ENCODE measurements at regions not wholly inside any gene's neighbourhood (a gene's known extent, or its start where the extent isn't known, plus 50 kb on each side); places are given as distances from the start of the nearest gene placed in this dataset.

DNA sequence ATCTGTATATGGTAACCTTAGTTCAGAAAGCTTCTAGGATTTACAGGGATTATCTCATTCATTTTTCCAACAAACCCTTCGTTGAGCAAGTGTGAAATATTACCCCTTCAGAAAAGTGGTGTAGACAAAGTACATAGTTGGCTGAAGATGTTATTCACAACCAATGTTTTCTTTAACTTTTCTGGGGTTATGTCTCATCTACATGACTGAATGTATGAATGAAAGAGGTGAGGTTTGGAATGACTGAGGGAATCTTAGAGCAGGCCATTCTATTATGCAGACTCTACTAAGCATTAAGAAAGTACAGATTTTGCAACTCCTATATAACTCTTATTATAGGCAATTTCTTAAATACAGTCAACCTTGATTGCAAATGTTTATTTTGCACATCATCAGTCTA, 167.2 kb downstream of the NDFIP2 start:
- H4K20me1 ChIP-seq (replicated peaks; ENCODE audit: insufficient read depth), result no peaks in the 10 kb centered on the region
- no peak overlapping the region for H3K27ac Mint-ChIP-seq
- no peaks in the 10 kb centered on the region for H3K4me1 ChIP-seq (ENCODE audit: insufficient read depth)
- no peak overlapping the region for H3K4me2 ChIP-seq
- H3K4me1 Mint-ChIP-seq, result peaks cover 4% of the 10 kb centered on the region; the same call in 1 of the 3 replicates
- H3K9me2 ChIP-seq (ENCODE audit: insufficient read depth), result no peaks in the 10 kb centered on the region
- no peaks in the 10 kb centered on the region for H3K36me3 Mint-ChIP-seq (ENCODE audit: low read depth)
- no peaks in the 10 kb centered on the region for H3K9me3 Mint-ChIP-seq
- H3K27me3 ChIP-seq (ENCODE audit: insufficient read depth), result no peaks in the 10 kb centered on the region
- H3K79me2 ChIP-seq (replicated peaks; ENCODE audit: insufficient read depth), result no peaks in the 10 kb centered on the region
- H3K4me3 Mint-ChIP-seq, result no peak overlapping the region
- TF ChIP-seq CREB1 (CRISPR knock-in tag; IDR thresholded peaks at IDR 0.05; ENCODE audit: low read depth) (no peak), NANOG (IDR thresholded peaks at IDR 0.05; ENCODE audit: borderline replicate concordance) (no peak), JUNB (IDR thresholded peaks at IDR 0.05; ENCODE audit: unreplicated experiment) (no peak)
- TF ChIP-seq, protein P1, sequence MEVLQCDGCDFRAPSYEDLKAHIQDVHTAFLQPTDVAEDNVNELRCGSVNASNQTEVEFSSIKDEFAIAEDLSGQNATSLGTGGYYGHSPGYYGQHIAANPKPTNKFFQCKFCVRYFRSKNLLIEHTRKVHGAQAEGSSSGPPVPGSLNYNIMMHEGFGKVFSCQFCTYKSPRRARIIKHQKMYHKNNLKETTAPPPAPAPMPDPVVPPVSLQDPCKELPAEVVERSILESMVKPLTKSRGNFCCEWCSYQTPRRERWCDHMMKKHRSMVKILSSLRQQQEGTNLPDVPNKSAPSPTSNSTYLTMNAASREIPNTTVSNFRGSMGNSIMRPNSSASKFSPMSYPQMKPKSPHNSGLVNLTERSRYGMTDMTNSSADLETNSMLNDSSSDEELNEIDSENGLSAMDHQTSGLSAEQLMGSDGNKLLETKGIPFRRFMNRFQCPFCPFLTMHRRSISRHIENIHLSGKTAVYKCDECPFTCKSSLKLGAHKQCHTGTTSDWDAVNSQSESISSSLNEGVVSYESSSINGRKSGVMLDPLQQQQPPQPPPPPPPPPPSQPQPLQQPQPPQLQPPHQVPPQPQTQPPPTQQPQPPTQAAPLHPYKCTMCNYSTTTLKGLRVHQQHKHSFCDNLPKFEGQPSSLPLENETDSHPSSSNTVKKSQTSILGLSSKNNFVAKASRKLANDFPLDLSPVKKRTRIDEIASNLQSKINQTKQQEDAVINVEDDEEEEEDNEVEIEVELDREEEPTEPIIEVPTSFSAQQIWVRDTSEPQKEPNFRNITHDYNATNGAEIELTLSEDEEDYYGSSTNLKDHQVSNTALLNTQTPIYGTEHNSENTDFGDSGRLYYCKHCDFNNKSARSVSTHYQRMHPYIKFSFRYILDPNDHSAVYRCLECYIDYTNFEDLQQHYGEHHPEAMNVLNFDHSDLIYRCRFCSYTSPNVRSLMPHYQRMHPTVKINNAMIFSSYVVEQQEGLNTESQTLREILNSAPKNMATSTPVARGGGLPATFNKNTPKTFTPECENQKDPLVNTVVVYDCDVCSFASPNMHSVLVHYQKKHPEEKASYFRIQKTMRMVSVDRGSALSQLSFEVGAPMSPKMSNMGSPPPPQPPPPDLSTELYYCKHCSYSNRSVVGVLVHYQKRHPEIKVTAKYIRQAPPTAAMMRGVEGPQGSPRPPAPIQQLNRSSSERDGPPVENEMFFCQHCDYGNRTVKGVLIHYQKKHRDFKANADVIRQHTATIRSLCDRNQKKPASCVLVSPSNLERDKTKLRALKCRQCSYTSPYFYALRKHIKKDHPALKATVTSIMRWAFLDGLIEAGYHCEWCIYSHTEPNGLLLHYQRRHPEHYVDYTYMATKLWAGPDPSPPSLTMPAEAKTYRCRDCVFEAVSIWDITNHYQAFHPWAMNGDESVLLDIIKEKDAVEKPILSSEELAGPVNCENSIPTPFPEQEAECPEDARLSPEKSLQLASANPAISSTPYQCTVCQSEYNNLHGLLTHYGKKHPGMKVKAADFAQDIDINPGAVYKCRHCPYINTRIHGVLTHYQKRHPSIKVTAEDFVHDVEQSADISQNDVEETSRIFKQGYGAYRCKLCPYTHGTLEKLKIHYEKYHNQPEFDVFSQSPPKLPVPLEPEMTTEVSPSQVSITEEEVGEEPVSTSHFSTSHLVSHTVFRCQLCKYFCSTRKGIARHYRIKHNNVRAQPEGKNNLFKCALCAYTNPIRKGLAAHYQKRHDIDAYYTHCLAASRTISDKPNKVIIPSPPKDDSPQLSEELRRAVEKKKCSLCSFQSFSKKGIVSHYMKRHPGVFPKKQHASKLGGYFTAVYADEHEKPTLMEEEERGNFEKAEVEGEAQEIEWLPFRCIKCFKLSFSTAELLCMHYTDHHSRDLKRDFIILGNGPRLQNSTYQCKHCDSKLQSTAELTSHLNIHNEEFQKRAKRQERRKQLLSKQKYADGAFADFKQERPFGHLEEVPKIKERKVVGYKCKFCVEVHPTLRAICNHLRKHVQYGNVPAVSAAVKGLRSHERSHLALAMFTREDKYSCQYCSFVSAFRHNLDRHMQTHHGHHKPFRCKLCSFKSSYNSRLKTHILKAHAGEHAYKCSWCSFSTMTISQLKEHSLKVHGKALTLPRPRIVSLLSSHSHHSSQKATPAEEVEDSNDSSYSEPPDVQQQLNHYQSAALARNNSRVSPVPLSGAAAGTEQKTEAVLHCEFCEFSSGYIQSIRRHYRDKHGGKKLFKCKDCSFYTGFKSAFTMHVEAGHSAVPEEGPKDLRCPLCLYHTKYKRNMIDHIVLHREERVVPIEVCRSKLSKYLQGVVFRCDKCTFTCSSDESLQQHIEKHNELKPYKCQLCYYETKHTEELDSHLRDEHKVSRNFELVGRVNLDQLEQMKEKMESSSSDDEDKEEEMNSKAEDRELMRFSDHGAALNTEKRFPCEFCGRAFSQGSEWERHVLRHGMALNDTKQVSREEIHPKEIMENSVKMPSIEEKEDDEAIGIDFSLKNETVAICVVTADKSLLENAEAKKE (CRISPR knock-in tag; IDR thresholded peaks at IDR 0.05), result no peak
- TF ChIP-seq, protein P2, sequence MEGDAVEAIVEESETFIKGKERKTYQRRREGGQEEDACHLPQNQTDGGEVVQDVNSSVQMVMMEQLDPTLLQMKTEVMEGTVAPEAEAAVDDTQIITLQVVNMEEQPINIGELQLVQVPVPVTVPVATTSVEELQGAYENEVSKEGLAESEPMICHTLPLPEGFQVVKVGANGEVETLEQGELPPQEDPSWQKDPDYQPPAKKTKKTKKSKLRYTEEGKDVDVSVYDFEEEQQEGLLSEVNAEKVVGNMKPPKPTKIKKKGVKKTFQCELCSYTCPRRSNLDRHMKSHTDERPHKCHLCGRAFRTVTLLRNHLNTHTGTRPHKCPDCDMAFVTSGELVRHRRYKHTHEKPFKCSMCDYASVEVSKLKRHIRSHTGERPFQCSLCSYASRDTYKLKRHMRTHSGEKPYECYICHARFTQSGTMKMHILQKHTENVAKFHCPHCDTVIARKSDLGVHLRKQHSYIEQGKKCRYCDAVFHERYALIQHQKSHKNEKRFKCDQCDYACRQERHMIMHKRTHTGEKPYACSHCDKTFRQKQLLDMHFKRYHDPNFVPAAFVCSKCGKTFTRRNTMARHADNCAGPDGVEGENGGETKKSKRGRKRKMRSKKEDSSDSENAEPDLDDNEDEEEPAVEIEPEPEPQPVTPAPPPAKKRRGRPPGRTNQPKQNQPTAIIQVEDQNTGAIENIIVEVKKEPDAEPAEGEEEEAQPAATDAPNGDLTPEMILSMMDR (conservative IDR thresholded peaks at IDR 0.05; ENCODE audit: low read depth in 2 of 2), result no peak
- H3K4me3 ChIP-seq, result no peak overlapping the region
- ATAC-seq, result no peak
- no peaks in the 10 kb centered on the region for H3K27me3 Mint-ChIP-seq (ENCODE audit: insufficient read depth, low read depth, poor library complexity)
- no peak for DNase-seq (ENCODE audit: low spot score)
- H3K36me3 ChIP-seq (ENCODE audit: insufficient read depth), result no peaks in the 10 kb centered on the region
- no peak overlapping the region for H3K27ac ChIP-seq (ENCODE audit: low read depth)
- no peaks in the 10 kb centered on the region for H3F3A ChIP-seq (replicated peaks; ENCODE audit: low read depth)
- no peak overlapping the region for H2AFZ ChIP-seq

Measured in GM23338 (cell line).